ENCODE measurements at regions not wholly inside any gene's neighbourhood (a gene's known extent, or its start where the extent isn't known, plus 50 kb on each side); places are given as distances from the start of the nearest gene placed in this dataset.

DNA sequence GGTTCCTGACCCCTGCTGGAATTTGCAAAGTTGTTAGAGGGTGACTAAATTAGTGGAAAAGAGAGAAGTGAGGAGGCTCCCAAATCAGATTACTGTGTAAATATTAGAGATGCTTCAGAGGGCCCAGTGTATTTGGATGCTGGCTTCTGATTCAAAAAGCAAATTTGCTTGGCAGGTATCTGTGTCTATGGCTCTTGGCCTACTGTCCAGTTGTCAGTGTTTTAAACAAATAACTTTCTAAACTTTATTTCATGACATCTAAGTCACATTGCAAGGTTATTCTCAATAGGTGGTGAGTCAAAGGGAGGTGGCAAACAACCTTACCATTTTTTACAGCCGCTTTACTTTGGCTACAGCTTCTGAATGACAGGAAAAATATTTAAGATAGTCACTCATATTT, 720.1 kb downstream of the KCNA4 start:
- DNase-seq = no peak

DNA sequence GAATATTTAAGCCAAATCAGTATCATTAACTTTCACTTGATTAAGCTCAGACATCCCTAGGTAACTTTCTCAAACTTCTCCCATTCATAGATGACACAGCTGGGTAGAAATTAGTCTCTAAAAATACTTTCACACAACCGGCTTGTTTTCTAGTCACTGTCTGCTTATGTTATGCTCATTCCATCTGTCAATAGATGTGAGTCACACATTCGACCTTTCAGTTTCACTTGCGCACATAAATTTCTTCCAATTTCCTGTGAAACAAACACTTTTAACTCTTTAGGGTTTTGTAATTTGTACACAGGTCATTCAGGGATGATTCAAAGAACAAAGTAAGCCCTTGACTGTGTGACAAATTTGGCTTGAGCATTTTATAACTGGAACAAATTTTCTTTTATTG, 723.0 kb downstream of the KCNA4 start:
- DNase-seq = no peak

GRCh38 chr11:29282088-29282487, 734.7 kb downstream of the KCNA4 start:
- no peak for DNase-seq

DNA sequence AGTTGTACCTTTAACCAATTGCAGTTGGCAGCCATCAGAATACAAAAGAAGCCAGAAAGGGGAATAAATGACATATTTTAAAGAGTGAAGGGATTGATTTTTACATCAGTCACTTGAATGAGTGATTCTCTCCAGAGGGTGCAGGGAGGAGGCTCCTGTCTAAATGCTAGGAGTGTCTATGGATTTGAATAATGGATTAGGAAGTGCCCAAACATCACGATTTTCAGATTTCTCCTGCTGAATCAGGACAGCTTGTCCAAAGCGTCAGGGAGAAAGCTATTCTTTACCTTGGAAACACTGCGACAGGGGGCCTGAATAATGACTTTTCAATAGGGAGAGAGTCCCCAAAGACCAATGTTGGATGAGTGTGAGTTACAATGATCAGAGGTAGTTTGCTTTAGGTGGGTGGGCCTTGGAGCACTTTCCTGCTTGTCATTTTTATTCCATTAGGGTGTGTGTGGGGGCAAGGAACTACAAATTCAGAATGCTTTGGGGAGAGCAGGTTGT, 735.5 kb downstream of the KCNA4 start:
- no peak for DNase-seq

- DNase-seq = no peak
Observed at GRCh38 chr11:29280452-29280851, 736.4 kb downstream of the KCNA4 start.

DNA sequence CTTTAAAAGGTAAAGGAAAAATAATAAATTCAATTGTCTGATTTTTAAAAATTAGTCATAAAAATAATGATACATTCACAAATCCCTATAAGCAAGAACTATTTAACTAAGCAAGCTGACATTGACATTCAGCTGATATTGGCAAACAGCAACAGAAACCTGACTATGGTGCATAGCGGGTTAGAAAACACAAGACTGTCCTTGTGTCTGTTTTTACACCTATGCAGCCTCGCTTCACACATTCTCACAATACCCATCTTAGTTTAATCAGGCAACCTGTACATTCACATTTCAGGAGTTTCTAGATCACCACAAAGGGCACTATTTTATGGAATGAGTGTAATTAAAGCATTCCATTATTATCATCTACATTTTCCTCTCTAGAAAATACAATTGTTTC, 737.1 kb downstream of the KCNA4 start:
- DNase-seq = no peak

DNA sequence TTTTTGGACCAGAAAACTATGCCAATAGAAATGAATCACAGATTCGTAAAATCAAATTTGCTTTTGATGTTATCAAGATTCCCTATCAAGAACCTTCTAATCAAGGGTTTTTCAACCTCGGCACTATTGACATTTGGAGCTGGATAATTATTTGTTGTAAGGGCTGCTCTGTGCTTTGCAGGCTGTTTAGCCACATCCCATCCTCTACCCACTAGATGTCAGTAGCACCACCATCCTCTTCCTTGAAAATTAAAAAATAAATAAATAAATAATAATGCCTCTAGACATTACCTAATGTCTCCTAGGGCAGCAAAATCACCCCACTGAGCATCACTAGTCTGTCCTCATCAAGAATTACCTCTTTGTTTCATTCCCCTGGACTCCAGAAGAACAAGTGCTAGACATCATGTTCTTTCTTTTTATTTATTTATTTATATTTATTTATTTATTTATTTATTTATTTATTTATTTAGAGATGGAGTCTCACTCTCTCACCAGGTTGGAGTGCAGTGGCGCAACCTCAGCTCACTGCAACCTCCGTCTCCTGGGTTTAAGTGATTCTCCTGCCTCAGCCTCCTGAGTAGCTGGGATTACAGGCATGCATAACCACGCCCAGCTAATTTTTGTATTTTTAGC, 744.7 kb downstream of the KCNA4 start:
- DNase-seq = no peak

DNA sequence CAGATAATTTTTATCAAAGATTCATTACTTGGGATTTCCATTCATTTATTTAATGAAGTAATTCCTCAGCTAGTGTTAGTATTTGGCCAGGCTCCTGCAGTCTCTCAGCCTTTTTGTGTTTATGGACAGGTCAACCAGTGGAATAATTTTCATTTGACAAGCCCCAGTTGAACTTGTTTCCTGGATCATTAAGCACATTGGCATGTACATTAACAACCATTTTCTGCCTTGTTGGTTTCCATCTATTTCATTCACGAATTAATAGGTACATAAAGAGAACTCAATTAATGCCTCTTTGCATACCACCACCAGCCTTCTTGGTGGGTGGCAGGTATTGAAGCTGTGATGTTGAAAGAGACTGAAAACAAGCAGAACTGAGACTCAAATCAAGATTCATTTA, 745.2 kb downstream of the KCNA4 start:
- DNase-seq = no peak

DNA sequence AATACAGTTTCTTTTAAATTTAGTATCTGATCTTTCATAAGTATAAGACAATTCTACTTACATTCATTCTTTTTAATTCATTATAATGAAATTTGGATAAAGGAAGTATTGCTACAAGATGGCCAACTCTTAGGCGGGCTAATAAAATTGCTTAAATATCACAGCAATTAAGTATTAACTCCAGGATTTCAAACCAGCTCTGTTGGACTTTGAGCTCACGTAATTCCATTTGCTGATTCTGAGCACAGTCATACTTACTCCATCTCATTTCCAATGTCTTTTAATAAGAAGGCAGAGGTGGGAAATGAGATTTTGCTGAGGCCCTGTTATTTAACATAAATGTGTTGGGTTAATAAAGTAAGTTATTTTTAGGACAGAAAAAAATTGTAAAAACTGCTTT, 748.1 kb downstream of the KCNA4 start:
- no peak for DNase-seq

- no peak for DNase-seq
Observed at GRCh38 chr11:29265792-29266191, 751.0 kb downstream of the KCNA4 start.

DNA sequence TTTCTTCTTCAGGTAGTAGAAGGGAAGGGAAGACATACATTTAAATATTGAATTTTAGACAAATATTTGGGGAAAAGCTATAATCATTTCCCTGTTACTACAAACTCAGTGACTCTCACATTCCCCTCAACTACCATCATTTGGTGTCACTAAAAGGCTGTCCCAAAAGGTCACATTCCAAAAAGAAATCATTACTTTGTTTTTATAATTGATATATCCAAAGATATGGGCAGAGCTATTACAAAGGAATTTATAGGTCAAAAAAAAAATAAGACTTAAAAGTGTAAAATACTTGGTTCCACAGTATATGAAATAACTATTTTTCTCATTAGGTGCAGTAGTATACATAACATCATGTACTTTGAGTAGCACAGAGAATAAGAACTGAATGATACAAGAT, 751.4 kb downstream of the KCNA4 start:
- DNase-seq = no peak

DNA sequence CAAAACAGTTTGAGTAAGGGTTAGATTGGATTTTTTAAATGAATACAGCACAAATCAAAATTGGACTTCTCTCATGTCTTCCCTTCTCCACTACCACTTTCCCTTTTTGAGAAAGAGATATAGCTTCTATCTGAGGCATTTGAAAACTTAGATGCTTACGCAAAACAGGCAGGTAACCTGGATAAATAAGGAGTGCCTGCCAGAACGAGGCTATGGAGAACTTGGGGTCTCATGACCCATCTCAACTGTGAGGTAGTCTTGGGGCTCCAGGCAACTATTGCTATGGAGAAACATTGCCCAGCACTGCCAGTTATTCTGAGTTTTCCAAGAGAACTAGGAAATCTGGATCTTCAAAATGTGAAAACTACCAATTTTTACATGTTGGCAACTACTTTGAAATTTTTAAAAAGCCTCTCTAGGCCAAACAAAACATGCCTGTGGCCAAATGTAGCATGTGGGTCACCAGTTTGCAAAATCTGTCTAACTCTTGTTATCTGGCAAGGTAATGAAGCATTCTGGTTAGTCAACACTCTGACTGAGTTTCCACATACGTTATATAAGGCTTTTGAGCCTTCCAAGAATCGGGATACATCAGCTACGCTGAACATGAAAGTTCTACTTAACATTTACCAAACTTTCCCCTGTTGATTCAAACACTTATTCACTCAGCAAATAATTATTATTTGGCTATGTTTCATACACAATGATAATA, 752.7 kb downstream of the KCNA4 start:
- DNase-seq = no peak

DNA sequence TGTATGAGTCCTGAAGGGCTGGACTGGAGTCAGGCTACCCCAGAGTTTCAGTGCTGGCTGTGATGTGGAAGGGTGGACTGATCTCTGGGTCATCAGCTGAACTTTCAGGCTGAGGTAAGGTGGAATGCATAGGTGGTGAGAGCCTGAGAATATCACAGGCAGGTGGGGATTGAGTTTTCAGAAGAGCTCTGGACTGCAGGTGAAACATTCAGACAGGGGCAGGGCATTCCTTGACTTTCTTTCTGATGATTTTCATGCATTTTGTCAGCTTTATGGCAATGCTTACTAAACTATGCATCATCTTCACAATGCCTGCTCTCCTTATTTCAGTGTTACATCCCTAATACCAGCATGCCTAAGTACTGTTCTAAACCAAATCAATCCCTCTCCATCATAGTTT, 755.0 kb downstream of the KCNA4 start:
- DNase-seq = no peak

DNA sequence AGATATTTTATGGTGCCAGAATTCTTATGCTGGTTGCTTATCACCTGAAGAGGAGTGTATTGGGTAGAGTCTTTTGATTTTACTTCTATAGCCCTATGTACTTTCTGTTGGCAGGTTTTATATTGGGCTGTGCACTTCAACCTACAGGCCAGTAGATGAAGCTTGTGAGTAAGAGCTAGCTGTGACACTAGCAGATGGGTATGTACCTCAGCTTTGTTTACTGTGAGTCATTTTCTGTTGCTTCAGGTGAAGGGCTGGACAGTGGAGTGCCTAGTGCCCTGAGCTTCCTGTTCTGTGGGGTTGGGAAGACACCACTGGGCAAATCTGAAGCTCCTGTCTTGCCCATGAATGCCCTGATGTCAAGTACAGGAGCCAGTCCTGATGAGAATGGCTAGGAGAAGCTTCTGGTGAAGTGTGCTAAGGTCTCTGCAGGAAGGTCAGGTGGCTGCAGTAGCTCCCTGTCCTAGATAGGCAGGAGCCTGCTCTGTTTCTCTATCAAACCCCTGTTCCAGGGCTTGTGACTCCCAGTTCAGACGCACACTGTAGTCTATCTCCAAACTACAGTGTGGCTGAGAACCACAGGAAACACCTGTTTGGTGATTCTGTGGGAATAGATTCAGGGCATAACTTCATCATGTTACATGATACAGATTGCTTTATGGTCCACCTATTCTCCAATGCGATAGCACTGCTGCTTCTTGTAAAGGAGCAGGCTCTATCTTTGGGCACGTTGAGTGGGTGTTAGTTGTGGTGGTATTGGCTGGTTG, 755.7 kb downstream of the KCNA4 start:
- DNase-seq = no peak

DNA sequence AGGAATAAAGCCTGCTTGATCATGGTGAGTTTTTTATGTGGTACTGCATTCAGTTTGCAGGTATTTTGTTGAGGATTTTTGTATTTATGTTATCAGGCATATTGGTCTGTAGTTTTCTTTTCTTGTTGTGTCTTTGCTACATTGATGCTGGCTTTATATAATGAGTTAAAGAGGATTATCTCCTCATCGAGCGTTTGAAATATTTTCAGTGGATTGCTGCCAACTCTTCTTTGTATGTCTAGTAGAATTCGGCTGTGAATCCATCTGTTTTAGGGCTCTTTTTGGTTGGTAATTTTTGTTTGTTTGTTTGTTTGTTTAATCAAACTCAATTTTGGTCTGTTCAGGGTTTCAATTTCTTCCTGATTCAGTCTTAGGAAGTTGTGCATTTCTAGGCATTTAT, 758.4 kb downstream of the KCNA4 start:
- no peak for DNase-seq

- no peak for DNase-seq
Observed at GRCh38 chr11:29256580-29256979, 760.2 kb downstream of the KCNA4 start.

GRCh38 chr11:29255401-29255800, 761.4 kb downstream of the KCNA4 start:
- DNase-seq = no peak

GRCh38 chr11:29251738-29252137, 765.1 kb downstream of the KCNA4 start:
- DNase-seq = peak; percentile 30

- DNase-seq = no peak
Observed at GRCh38 chr11:29249713-29250112, 767.1 kb downstream of the KCNA4 start.

DNA sequence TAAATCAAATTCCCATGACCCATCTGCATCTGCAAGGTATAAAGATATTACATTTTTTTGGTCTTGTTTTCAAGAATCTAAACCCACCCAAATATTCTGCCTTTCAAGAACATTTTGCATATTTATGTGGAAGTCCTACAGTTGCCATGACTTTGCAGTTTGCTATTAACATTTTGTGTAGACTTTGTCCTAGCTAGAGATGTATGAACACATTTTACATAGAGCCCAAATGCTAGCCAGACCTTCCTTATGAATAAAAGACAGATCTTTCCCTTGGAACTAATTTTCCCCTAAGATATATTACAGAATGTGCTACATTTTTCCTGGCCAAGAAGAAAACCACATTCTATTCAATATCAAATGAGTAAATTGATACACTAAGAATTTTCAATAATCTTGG, 772.5 kb downstream of the KCNA4 start:
- no peak for DNase-seq

GRCh38 chr11:29243616-29244015, 773.2 kb downstream of the KCNA4 start:
- no peak for DNase-seq

GRCh38 chr11:29231991-29232390, 784.8 kb downstream of the KCNA4 start:
- no peak for DNase-seq

DNA sequence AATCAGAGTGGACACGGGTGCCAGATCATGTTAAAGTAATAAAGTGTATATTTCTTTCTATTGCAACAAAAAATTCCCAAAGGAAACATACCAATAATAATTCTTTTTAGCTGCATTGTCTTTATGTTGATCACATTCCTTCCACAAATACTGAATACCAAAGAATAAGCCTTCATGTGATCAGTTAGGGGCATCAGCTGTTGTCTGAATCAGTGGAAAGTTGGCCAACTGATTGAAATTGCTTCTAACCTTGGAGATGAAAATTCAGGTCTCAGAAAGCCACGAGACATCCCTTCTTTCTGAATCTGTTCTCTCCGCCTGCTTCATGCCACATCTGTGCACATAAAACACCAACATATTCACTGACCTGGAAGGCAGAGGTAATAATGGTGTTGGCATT, 785.2 kb downstream of the KCNA4 start:
- DNase-seq = no peak

DNA sequence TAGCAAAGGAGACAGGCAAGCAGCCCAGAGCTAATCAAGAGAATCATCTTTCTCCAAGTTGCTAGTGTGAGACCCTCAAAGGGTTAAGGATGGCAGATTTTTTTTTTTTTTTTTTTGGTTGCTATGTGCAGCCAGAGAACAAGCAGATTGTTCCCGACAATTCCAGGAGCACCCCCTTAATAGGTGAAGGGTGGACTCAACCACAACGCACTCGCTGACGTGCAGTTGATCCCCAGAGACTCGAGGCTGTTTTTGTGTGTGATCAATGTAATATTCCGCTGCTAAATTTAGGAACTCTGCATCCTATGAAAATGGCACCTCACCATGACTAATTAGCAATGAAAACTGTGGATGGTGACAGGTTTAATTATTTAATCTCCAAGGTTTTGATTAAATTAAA, 789.0 kb downstream of the KCNA4 start:
- DNase-seq = no peak
